ENCODE measurements at regions not wholly inside any gene's neighbourhood (a gene's known extent, or its start where the extent isn't known, plus 50 kb on each side); places are given as distances from the start of the nearest gene placed in this dataset.

DNA sequence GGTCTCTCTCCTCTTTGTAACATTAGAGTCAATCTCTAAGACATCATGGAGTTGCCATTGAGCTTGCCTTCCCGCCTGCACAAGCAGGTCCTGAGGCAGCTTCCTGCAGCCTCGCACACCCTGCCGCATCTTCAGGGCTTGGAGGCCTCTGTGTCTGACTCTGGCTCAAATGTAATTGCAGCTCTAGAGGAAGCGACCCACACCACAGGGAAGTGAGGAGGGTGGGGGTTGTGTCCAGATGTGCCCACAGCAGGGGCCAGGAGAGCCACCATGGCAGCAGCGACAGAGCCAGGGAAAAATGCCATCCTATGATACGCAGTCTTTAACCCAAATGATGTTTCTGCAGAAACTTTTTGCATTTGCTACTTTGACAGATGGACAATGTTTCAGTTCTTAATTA, 216.0 kb upstream of the ZNF32 start:
- TF ChIP-seq, protein P1, sequence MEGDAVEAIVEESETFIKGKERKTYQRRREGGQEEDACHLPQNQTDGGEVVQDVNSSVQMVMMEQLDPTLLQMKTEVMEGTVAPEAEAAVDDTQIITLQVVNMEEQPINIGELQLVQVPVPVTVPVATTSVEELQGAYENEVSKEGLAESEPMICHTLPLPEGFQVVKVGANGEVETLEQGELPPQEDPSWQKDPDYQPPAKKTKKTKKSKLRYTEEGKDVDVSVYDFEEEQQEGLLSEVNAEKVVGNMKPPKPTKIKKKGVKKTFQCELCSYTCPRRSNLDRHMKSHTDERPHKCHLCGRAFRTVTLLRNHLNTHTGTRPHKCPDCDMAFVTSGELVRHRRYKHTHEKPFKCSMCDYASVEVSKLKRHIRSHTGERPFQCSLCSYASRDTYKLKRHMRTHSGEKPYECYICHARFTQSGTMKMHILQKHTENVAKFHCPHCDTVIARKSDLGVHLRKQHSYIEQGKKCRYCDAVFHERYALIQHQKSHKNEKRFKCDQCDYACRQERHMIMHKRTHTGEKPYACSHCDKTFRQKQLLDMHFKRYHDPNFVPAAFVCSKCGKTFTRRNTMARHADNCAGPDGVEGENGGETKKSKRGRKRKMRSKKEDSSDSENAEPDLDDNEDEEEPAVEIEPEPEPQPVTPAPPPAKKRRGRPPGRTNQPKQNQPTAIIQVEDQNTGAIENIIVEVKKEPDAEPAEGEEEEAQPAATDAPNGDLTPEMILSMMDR (IDR thresholded peaks at IDR 0.05; ENCODE audit: control insufficient read depth, insufficient read depth, low read depth, low read length, missing control alignments): no peak
- no peak overlapping the region for H3K4me3 ChIP-seq (ENCODE audit: control insufficient read depth, low read depth, low read length)
- DNase-seq (ENCODE audit: low read depth): no peak

DNA sequence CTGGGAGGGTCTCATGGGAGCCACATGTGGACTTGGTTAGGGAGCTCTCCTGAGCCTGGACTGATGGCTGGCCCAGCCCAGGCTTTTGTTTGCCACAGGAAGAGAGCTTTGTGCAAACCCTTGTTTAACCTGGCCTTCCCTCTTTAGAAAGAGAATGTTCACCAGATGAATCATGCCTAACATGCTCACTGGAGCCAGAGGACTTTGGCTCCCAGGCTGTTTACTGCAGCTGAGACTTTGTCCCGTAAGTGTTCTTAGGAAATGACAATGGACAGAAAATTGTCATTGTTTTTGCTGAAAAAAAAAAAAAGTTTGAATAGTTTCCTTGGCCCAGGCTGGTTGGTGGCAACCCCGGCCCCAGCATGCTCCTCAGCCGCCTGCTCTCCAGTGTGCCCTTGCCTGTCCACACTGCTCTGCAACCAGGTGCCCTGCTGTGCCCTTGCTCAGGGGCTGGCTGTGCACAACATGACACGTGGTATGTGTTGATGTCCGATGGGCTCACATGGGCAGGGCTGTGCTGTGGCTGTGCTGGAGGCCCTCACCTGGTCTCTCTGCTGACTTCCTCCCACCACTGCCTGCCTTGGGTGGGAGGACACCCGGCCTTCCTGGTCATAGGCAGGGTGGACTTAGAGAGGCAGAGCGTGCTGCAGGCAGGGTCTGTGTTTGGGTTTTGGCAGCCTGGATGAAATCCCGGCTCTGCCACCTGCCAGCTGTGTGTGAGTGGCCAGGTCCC, 215.3 kb upstream of the ZNF32 start:
- TF ChIP-seq, protein P1 (IDR thresholded peaks at IDR 0.05; ENCODE audit: control insufficient read depth, insufficient read depth, low read depth, low read length, missing control alignments): no peak
- no peak overlapping the region for H3K4me3 ChIP-seq (ENCODE audit: control insufficient read depth, low read depth, low read length)
- DNase-seq (ENCODE audit: low read depth): peak; percentile 61

GRCh38 chr10:43863270-43863669, 214.6 kb upstream of the ZNF32 start:
- no peak overlapping the region for H3K4me3 ChIP-seq (ENCODE audit: control insufficient read depth, low read depth, low read length)
- TF ChIP-seq, protein P1 (IDR thresholded peaks at IDR 0.05; ENCODE audit: control insufficient read depth, insufficient read depth, low read depth, low read length, missing control alignments): no peak
- no peak for DNase-seq (ENCODE audit: low read depth)

- no peak overlapping the region for H3K4me3 ChIP-seq (ENCODE audit: control insufficient read depth, low read depth, low read length)
- DNase-seq (ENCODE audit: low read depth): no peak
- TF ChIP-seq, protein P1 (IDR thresholded peaks at IDR 0.05; ENCODE audit: control insufficient read depth, insufficient read depth, low read depth, low read length, missing control alignments): no peak
These were observed 214.1 kb upstream of the ZNF32 start for GRCh38 chr10:43862756-43863155.

DNA sequence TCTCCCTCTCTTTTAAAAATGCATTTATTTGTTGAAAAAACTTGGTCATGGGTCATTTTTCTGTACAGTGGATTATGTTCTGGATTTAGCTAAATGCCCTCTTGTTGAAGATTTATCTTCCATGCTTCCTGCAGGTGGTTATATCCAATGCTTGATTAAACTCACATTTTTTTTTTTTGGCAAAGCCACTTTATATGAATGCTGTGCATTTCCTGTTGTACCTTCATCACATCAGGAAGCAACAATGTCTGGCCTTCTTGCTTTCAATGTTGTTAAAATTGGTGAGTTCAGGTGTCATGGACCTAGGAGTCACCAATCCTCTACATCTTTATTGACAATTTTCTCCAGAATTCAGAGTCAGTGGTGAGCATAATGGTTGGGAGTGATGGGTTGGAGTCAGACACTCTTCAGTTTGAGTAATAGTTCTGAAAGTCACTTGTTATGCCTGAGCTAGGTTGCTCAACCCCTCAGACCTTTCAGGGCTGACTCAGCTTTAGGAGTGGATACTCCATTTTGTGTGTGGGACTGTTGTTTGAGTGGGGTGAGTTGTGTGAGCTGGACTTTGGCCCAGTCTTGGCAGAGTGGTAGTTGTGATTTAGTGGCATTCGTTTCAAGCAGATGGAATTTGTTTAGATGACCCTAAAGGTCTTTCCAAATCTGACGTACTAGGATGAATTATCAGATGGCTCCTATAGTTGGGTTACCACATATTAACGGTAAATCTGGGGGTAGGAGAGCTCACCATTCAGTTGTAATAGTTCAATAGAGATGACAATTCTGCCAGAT, 213.5 kb upstream of the ZNF32 start:
- TF ChIP-seq, protein P1 (IDR thresholded peaks at IDR 0.05; ENCODE audit: control insufficient read depth, insufficient read depth, low read depth, low read length, missing control alignments): no peak
- DNase-seq (ENCODE audit: low read depth): peak; percentile 97
- H3K4me3 ChIP-seq (ENCODE audit: control insufficient read depth, low read depth, low read length): no peak overlapping the region

GRCh38 chr10:43859016-43859525, 210.4 kb upstream of the ZNF32 start:
- TF ChIP-seq, protein P1 (IDR thresholded peaks at IDR 0.05; ENCODE audit: control insufficient read depth, insufficient read depth, low read depth, low read length, missing control alignments): no peak
- no peak overlapping the region for H3K4me3 ChIP-seq (ENCODE audit: control insufficient read depth, low read depth, low read length)
- no peak for DNase-seq (ENCODE audit: low read depth)
